ENCODE measurements at regions not wholly inside any gene's neighbourhood (a gene's known extent, or its start where the extent isn't known, plus 50 kb on each side); places are given as distances from the start of the nearest gene placed in this dataset.

GRCh38 chr2:234823196-234823876, 128.5 kb upstream of the SH3BP4 start:
- Histone ChIP-seq H3K4me1 (peaks cover 8 to 15% of the 10 kb centered on the region in 2 donors), H3K36me3 (no peaks in the 10 kb centered on the region), H3K9me3 (no peaks in the 10 kb centered on the region), H3K4me3 (no peak overlapping the region), H3K27me3 (no peaks in the 10 kb centered on the region), H3K27ac (peak overlapping the region; percentile 75 to 76)
- intact Hi-C loops (cut with DNase I): loop anchor here (5.0 kb wide), 2 partner anchors 129 to 164 kb away; partner anchors contain the start of gene SH3BP4
- TF ChIP-seq CTCF (IDR thresholded peaks at IDR 0.05): no peak
- no peak for DNase-seq (ENCODE audit: low spot score in 2 of 2)

- Histone ChIP-seq H3K4me1 (peaks cover 8 to 15% of the 10 kb centered on the region in 2 donors), H3K9me3 (no peaks in the 10 kb centered on the region), H3K36me3 (no peaks in the 10 kb centered on the region), H3K27ac (no peak overlapping the region), H3K4me3 (no peak overlapping the region), H3K27me3 (no peaks in the 10 kb centered on the region)
- intact Hi-C loops (cut with DNase I): loop anchor here (5.0 kb wide), 2 partner anchors 130 to 165 kb away; partner anchors contain the start of gene SH3BP4
- DNase-seq (ENCODE audit: low spot score in 2 of 2): no peak
- TF ChIP-seq CTCF (IDR thresholded peaks at IDR 0.05): no peak
Observed at GRCh38 chr2:234821946-234822475, 129.8 kb upstream of the SH3BP4 start.

GRCh38 chr2:234818937-234819336, 132.9 kb upstream of the SH3BP4 start:
- H3K4me1 ChIP-seq: peaks cover 0 to 8% of the 10 kb centered on the region in 2 donors
- no peak for TF ChIP-seq CTCF (IDR thresholded peaks at IDR 0.05)
- DNase-seq (ENCODE audit: low spot score in 2 of 2): no peak
- no peak overlapping the region for H3K4me3 ChIP-seq
- no peaks in the 10 kb centered on the region for H3K36me3 ChIP-seq
- intact Hi-C loops (cut with DNase I): no loop called here
- H3K9me3 ChIP-seq: no peaks in the 10 kb centered on the region
- H3K27ac ChIP-seq: no peak overlapping the region
- H3K27me3 ChIP-seq: no peaks in the 10 kb centered on the region

- Histone ChIP-seq H3K9me3 (no peaks in the 10 kb centered on the region), H3K36me3 (no peaks in the 10 kb centered on the region), H3K4me3 (no peak overlapping the region), H3K27me3 (no peaks in the 10 kb centered on the region), H3K4me1 (no peaks in the 10 kb centered on the region), H3K27ac (no peak overlapping the region)
- intact Hi-C loops (cut with DNase I): no loop called here
- no peak for TF ChIP-seq CTCF (IDR thresholded peaks at IDR 0.05)
- DNase-seq (ENCODE audit: low spot score in 2 of 2): no peak
Observed at GRCh38 chr2:234816491-234816890, 135.3 kb upstream of the SH3BP4 start.

- no peaks in the 10 kb centered on the region for H3K27me3 ChIP-seq
Observed at GRCh38 chr2:234816056-234816455, 135.8 kb upstream of the SH3BP4 start.

More at GRCh38 chr2:234816056-234816455, 135.8 kb upstream of the SH3BP4 start:
- Histone ChIP-seq H3K27ac (no peak overlapping the region), H3K4me3 (no peak overlapping the region), H3K9me3 (no peaks in the 10 kb centered on the region), H3K4me1 (no peaks in the 10 kb centered on the region), H3K36me3 (no peaks in the 10 kb centered on the region)
- TF ChIP-seq CTCF (IDR thresholded peaks at IDR 0.05): no peak
- intact Hi-C loops (cut with DNase I): no loop called here
- no peak for DNase-seq (ENCODE audit: low spot score in 2 of 2)
